Kidney capillary endothelial cell (primary cell): ENCODE measurements at regions not wholly inside any gene's neighbourhood (a gene's known extent, or its start where the extent isn't known, plus 50 kb on each side); places are given as distances from the start of the nearest gene placed in this dataset.

Source experiments
- DNase-seq: peaks from one replicate; pipeline ENCODE4 v3.0.0-alpha.2; 2018; ENCODE audit warnings: low spot score

GRCh38 chrX:104306180-104306579 is 51.4 kb upstream of the ESX1 start:
- no peak for DNase-seq
